DMS53 (cell line): ENCODE measurements at regions not wholly inside any gene's neighbourhood (a gene's known extent, or its start where the extent isn't known, plus 50 kb on each side); places are given as distances from the start of the nearest gene placed in this dataset.

Experiments used
- DNase-seq: peaks from one replicate; lab custom pipeline; 2025; lab: John Stamatoyannopoulos, UW

- DNase-seq = no peak
Observed at GRCh38 chr22:48876951-48877350, 950.7 kb downstream of the BRD1 start.

GRCh38 chr22:48874956-48875355 lies 952.7 kb downstream of the BRD1 start:
- DNase-seq = no peak

- DNase-seq = no peak
Observed at GRCh38 chr22:48873191-48873520, 954.5 kb downstream of the BRD1 start.

- no peak for DNase-seq
Observed at GRCh38 chr22:48872271-48873190, 955.1 kb downstream of the BRD1 start.

- no peak for DNase-seq
Observed at GRCh38 chr22:48871176-48871840, 956.4 kb downstream of the BRD1 start.

GRCh38 chr22:48870436-48870835 lies 957.2 kb downstream of the BRD1 start:
- no peak for DNase-seq

GRCh38 chr22:48869788-48870187 lies 957.9 kb downstream of the BRD1 start:
- DNase-seq = no peak

- DNase-seq = no peak
Observed at GRCh38 chr22:48869161-48869560, 958.5 kb downstream of the BRD1 start.

- no peak for DNase-seq
Observed at GRCh38 chr22:48868554-48868953, 959.1 kb downstream of the BRD1 start.

- DNase-seq = no peak
Observed at GRCh38 chr22:48867891-48868290, 959.8 kb downstream of the BRD1 start.

GRCh38 chr22:48866906-48867681 lies 960.6 kb downstream of the BRD1 start:
- DNase-seq = no peak

GRCh38 chr22:48864748-48865147 lies 962.9 kb downstream of the BRD1 start:
- DNase-seq = no peak

- DNase-seq = no peak
Observed at GRCh38 chr22:48863965-48864528, 963.6 kb downstream of the BRD1 start.

- no peak for DNase-seq
Observed at GRCh38 chr22:48860557-48860956, 967.1 kb downstream of the BRD1 start.

GRCh38 chr22:48858856-48859255 lies 968.8 kb downstream of the BRD1 start:
- DNase-seq = no peak

- DNase-seq = no peak
Observed at GRCh38 chr22:48858121-48858520, 969.6 kb downstream of the BRD1 start.

GRCh38 chr22:48857202-48857805 lies 970.4 kb downstream of the BRD1 start:
- no peak for DNase-seq

GRCh38 chr22:48856308-48856615 lies 971.4 kb downstream of the BRD1 start:
- no peak for DNase-seq

GRCh38 chr22:48855593-48856307 lies 971.9 kb downstream of the BRD1 start:
- no peak for DNase-seq

GRCh38 chr22:48855013-48855412 lies 972.7 kb downstream of the BRD1 start:
- no peak for DNase-seq

- DNase-seq = no peak
Observed at GRCh38 chr22:48853627-48854240, 973.9 kb downstream of the BRD1 start.
